GM19025 (cell line): ENCODE measurements at regions not wholly inside any gene's neighbourhood (a gene's known extent, or its start where the extent isn't known, plus 50 kb on each side); places are given as distances from the start of the nearest gene placed in this dataset.

Experiments used
- ATAC-seq: cut with Tn5 transposase; IDR thresholded peaks from one replicate; pipeline ENCODE4 v1.9.1; 2021; ENCODE audit warnings: mild to moderate bottlenecking, low read depth, moderate library complexity; ENCODE audit not compliant: unreplicated experiment

DNA sequence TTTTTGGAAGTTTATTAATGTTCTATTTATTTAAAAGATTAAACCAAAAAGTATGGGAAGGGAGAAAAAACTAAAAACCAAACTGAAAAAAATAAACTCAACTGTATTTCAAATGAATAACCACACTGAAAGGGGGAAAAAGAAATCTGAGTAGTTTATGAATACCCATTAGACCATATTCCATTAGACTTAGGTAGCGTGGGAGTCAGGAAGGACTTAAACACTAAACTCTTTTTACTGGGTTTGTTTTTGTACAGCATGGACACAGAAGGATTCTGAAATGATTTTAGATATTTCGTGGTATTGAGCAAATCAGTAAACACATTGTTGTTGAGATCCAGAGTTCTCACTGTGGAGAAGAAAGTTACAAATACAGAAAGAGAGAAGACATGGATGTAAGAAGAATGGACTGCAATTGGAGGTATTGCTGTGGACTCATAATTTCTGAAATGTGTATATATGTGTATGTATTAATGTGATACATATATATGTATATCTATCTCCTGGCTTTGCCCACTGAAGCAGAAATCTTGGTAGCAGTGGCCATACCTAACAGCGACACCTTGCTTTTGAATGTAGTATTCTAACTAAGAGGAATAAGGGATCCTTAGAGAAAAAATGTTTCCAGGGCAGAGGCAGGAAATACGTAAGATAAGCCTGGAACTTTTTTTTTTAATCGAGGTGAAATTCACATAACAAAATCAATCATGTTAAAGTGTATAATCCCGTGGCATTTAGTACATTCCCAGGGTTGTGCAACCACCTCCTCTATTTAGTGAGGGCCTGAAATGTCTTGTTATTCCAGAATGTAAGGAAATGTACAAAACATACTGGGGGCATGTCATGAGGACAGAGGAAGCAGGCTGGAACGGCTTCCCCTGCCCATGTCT, 228.8 kb downstream of the SMARCA2 start:
- ATAC-seq = no peak

GRCh38 chr9:2247340-2247739, 232.2 kb downstream of the SMARCA2 start:
- ATAC-seq = no peak

- ATAC-seq = no peak
Measured at GRCh38 chr9:2248768-2249265, 233.7 kb downstream of the SMARCA2 start.

DNA sequence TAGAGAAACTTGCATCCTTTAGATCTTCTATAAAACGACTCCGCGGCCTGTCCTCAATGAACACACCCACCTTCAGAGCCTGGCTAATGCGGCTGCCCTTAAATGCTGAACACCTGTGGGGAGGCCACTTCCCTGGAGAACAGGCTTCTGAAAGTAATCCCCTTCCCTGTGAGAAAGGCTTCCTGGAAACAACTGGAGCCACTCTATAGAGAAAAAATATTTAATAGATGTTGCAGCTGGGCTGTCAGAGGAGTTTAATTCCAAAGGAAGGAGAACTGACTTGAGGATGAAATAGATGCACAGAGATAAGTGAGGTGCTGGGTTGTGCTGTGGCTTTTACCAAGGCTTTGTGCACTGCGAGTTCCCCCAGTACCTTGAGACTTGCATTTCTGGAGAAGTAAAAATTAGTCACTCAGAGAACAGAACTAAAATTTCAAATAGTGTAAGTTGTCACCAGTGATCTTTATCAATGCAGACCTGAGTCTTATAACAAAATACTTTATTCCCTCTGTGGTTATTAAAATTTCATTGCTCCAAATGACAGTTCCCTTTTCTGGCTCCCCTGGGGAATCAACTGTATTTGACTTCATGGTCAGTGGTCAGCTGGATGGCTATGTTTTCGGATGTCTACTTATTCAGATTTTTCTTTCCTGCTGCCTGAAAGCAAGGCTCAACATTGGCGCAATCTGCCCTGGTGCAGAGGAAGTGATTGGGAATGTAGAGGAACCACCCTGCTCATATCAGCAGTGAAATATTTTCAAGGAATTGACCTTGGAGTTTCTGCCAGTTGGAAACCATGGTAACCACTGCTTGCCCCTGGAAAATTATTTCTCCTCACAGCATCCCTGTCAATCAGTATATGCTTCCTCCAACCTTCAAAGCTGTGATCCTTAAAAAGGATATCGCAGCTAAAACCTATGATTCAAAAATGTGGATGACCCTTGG, 238.8 kb downstream of the SMARCA2 start:
- no peak for ATAC-seq

DNA sequence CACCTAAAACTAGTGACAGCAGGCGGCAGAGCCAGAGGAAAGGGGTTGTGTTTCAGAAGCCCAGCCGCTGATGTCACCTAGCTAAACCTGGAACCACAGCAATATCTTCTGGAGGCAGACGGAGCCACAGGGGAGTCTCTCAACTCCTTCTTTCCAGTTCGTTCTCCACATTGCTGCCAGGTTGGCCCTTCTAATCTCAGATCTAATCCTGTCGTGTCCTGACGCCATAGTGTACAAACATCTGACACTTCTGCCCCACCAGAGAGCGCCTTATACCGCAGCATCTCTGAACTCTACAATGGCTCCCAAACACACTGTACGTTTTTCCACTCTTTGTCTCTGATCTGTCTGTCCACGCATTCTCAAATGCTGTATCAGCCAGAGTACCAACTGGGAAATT, 240.0 kb downstream of the SMARCA2 start:
- no peak for ATAC-seq

- no peak for ATAC-seq
Measured at GRCh38 chr9:2257248-2257929, 242.2 kb downstream of the SMARCA2 start.

DNA sequence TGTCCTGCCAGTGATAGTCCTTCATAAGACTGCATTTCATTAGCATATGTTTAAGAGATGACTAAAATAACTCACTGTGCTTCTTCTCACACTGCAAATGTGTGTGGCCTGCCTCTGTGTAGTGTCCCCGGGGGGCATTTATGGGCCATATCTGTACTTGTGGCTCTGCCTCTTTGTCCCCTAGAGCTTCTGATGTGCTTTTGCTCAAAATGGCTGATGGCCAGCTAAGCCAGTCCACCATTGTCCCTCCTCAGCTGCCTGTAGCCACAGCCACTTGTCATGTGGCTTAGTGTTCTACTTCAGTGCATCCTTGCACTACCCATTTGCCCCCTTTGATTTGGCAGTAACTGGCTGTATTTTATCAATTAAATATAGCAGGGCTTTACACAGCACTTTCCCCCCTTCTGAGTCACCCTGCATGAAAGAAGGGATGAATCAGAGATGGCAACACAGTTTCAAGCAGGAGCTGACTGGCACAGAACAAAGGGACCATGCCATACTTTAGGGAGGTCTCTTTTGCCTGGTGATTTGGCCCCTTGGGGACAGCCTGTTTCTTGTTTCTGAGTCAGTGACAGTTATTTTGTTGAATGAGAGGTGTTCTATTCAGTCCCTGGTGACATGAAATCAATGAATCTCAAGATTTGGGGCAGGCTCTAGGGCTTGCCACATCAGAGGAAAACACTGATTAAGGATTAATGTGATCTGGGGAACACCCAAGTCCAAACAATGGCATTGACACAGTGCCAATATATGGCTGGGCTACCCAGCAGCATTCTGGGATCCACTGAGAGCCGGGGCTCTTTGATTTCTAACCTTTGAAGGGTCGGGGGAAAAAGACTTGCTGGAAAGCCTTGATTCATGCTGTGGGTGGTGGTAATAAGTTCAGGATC, 245.5 kb downstream of the SMARCA2 start:
- no peak for ATAC-seq

- ATAC-seq = no peak
Measured at GRCh38 chr9:2261421-2262103, 246.4 kb downstream of the SMARCA2 start.

DNA sequence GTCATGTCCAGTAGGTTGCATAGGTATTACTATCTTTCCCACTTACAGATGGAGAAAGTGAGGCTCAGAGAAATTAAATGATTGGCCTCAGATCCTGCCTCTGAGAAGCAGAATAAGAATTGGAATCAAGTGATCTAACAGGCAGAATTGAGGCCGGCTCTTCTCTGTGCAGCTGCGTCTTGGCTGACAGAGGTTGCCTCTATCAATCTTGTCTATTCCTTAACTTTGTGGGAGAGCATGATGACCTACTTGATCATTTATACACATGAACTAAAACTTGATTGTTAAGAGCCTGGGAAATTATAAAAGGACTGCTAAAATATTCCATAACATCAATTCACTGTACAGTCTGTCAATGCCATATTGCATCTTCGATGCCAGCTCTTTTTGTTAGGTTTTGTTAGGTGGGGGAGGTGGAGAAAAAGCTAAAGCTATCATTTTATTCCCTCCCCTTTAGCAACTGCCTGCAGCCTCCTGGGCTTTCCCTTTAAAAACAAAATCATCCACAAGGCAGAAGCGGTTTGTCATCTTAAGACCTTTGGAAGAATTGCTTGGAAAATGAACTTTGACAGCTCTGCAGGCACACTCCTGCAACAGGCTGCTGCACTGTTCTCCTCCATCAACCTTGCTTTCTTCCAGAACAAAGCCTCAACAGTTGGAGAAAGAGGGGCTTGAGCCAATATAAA, 247.4 kb downstream of the SMARCA2 start:
- no peak for ATAC-seq

GRCh38 chr9:2263111-2263510, 248.0 kb downstream of the SMARCA2 start:
- no peak for ATAC-seq

GRCh38 chr9:2263665-2264064, 248.5 kb downstream of the SMARCA2 start:
- no peak for ATAC-seq

GRCh38 chr9:2264081-2264480, 248.9 kb downstream of the SMARCA2 start:
- ATAC-seq = no peak

DNA sequence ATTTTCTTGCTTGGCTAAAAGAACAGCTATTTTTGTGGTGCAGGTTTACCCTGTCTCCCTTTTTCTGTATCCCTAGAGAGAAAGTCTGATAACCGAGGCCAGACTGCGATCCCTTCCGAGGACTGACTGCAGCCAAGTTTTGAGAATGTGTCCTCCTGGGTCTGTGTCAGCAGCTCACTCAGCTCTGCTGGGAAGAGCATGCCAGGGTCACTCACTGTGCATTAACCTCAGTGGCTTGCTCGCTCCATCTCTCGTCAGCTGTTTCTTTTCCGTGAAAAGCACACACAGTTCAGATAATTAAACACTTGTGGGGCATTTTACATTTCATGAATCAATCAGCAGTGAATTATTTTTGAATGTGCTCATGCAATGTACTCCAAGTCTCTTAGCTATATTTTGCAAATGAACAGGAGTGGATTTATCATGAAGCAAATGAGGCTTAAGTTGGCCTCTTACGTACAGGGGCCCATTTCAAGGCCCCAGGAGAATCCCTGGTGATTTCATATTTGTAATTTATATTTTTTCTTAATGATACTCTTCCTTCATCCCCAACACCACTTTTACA, 252.1 kb downstream of the SMARCA2 start:
- ATAC-seq = no peak

GRCh38 chr9:2269778-2270177, 254.6 kb downstream of the SMARCA2 start:
- no peak for ATAC-seq

GRCh38 chr9:2270565-2270964, 255.4 kb downstream of the SMARCA2 start:
- ATAC-seq = no peak

DNA sequence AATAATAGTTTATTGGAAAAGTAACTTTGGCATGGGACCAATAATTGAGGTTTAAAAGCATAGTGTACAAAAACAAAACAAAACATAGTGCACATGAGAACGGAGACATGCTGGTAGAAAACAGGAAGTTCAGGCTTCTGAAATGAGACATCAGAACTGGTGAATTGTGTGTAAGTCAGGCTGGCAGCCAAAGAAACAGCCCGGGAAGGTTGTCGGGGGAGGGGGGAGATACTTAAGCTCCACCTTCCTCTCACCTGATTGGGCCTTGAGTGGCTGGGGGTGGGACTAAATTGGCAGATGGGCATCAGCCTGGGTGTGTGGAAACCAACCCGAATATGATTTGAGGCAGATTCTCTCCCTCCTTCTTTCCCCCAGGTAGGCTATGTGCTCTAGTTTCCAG, 256.3 kb downstream of the SMARCA2 start:
- ATAC-seq = peak; percentile 88

- no peak for ATAC-seq
Measured at GRCh38 chr9:2274762-2275161, 259.6 kb downstream of the SMARCA2 start.

DNA sequence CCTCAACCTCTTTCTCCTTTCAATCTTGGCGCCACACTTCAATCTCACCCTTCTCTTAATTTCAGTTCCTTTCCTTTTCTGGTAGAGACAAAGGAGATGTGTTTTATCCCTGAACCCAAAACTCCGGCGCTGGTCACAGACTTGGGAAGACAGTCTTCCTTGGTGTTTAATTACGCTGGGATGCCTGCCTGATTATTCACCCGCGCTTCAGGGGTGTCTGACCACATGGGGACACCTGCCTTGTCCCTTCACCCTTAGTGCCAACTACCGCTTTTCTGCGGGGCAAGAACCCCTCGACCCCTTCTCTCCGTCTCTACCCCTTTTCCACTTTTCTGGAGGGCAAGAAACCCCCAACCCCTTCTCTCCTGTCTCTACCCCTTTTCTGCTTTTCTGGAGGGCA, 261.1 kb downstream of the SMARCA2 start:
- ATAC-seq = no peak
